Trophoblast cell (in vitro differentiated cells and primary cell): ENCODE measurements at regions not wholly inside any gene's neighbourhood (a gene's known extent, or its start where the extent isn't known, plus 50 kb on each side); places are given as distances from the start of the nearest gene placed in this dataset.
"Not testable (repeated sequence)": the region's sequence is repeated elsewhere in the genome, so short reads cannot be mapped to it uniquely, and the experiment has no call there.

Experiments
- DNase-seq, 2 donors: peaks; one replicate each; pipeline ENCODE4 v3.0.0-alpha.2; 2016
- H2AFZ ChIP-seq: 2 replicates; pipeline ENCODE4 v1.6.1; 2013; ENCODE audit warnings: low read length, moderate library complexity, mild to moderate bottlenecking; ENCODE audit not compliant: insufficient read depth, poor library complexity
- H2AK5ac ChIP-seq: 2 replicates; pipeline ENCODE4 v1.6.1; 2013; ENCODE audit warnings: mild to moderate bottlenecking, low read length
- H2BK120ac ChIP-seq: 2 replicates; pipeline ENCODE4 v1.6.1; 2013; ENCODE audit warnings: low read length, mild to moderate bottlenecking, moderate library complexity; ENCODE audit not compliant: insufficient read depth, poor library complexity
- H2BK12ac ChIP-seq: 2 replicates; pipeline ENCODE4 v1.6.1; 2013; ENCODE audit warnings: mild to moderate bottlenecking, low read length, moderate library complexity
- H2BK5ac ChIP-seq: 2 replicates; pipeline ENCODE4 v1.6.1; 2013; ENCODE audit warnings: low read length, low read depth, moderate library complexity, mild to moderate bottlenecking; ENCODE audit not compliant: poor library complexity
- H3K14ac ChIP-seq: 2 replicates; pipeline ENCODE4 v1.6.1; 2013; ENCODE audit warnings: mild to moderate bottlenecking, low read length
- H3K18ac ChIP-seq: 2 replicates; pipeline ENCODE4 v1.6.1; 2013; ENCODE audit warnings: mild to moderate bottlenecking, low read length
- H3K23ac ChIP-seq: 2 replicates; pipeline ENCODE4 v1.6.1; 2013; ENCODE audit warnings: low read length
- H3K27ac ChIP-seq: 2 replicates; pipeline ENCODE4 v1.5.1; 2013; ENCODE audit warnings: low read depth, mild to moderate bottlenecking, inconsistent platforms, low read length, moderate library complexity
- H3K27me3 ChIP-seq: 2 replicates; pipeline ENCODE4 v1.6.1; 2013; ENCODE audit warnings: inconsistent platforms, mild to moderate bottlenecking, low read length, moderate library complexity; ENCODE audit not compliant: insufficient read depth
- H3K36me3 ChIP-seq, 2 experiments: 1 replicate in 1 of 2; 2 replicates in 1 of 2; pipeline ENCODE4 v1.6.1; 2013; ENCODE audit warnings: low read length in 2 of 2, mild to moderate bottlenecking in 2 of 2, moderate library complexity in 1 of 2; ENCODE audit not compliant: insufficient read depth in 2 of 2, control insufficient read depth in 1 of 2
- H3K4ac ChIP-seq: 2 replicates; pipeline ENCODE4 v1.6.1; 2013; ENCODE audit warnings: low read depth, mild to moderate bottlenecking, low read length, moderate library complexity
- H3K4me1 ChIP-seq, 2 experiments: 1 replicate in 1 of 2; 2 replicates in 1 of 2; pipeline ENCODE4 v1.6.1; 2013; ENCODE audit warnings: low read length in 2 of 2, mild to moderate bottlenecking in 2 of 2, moderate library complexity in 1 of 2; ENCODE audit not compliant: insufficient read depth in 2 of 2, control insufficient read depth in 1 of 2
- H3K4me2 ChIP-seq: 2 replicates; pipeline ENCODE4 v1.6.1; 2013; ENCODE audit warnings: inconsistent platforms, mild to moderate bottlenecking, low read length, moderate library complexity
- H3K4me3 ChIP-seq: 2 replicates; pipeline ENCODE4 v1.5.1; 2013; ENCODE audit warnings: mild to moderate bottlenecking, low read depth, low read length, inconsistent platforms
- H3K79me1 ChIP-seq: one replicate; pipeline ENCODE4 v1.6.1; 2013; ENCODE audit warnings: low read length
- H3K79me2 ChIP-seq: 2 replicates; pipeline ENCODE4 v1.6.1; 2013; ENCODE audit warnings: low read length, mild to moderate bottlenecking; ENCODE audit not compliant: control insufficient read depth, insufficient read depth, poor library complexity
- H3K9ac ChIP-seq: 2 replicates; pipeline ENCODE4 v1.6.1; 2013; ENCODE audit warnings: mild to moderate bottlenecking, low read length
- H3K9me3 ChIP-seq: 2 replicates; pipeline ENCODE4 v1.6.1; 2013; ENCODE audit warnings: low read depth, mild to moderate bottlenecking, control low read depth, inconsistent platforms, low read length; ENCODE audit not compliant: insufficient read depth
- H4K12ac ChIP-seq: 2 replicates; pipeline ENCODE4 v1.6.1; 2013; ENCODE audit warnings: low read depth, mild to moderate bottlenecking, low read length, moderate library complexity
- H4K8ac ChIP-seq: 2 replicates; pipeline ENCODE4 v1.6.1; 2013; ENCODE audit warnings: low read depth, mild to moderate bottlenecking, low read length, moderate library complexity
- H4K91ac ChIP-seq: one replicate; pipeline ENCODE4 v1.6.1; 2013; ENCODE audit warnings: low read depth, mild to moderate bottlenecking, low read length, moderate library complexity
- WGBS: extraction: QIAGEN DNeasy Blood & Tissue Kit; methylation state at CpG from one replicate; pipeline ENCODE4 v1.1.7; 2013; ENCODE audit warnings: missing lambda C conversion rate; ENCODE audit not compliant: insufficient read length, insufficient coverage; ENCODE audit errors: extremely low coverage; 5-methylcytosine and 5-hydroxymethylcytosine counted together

DNA sequence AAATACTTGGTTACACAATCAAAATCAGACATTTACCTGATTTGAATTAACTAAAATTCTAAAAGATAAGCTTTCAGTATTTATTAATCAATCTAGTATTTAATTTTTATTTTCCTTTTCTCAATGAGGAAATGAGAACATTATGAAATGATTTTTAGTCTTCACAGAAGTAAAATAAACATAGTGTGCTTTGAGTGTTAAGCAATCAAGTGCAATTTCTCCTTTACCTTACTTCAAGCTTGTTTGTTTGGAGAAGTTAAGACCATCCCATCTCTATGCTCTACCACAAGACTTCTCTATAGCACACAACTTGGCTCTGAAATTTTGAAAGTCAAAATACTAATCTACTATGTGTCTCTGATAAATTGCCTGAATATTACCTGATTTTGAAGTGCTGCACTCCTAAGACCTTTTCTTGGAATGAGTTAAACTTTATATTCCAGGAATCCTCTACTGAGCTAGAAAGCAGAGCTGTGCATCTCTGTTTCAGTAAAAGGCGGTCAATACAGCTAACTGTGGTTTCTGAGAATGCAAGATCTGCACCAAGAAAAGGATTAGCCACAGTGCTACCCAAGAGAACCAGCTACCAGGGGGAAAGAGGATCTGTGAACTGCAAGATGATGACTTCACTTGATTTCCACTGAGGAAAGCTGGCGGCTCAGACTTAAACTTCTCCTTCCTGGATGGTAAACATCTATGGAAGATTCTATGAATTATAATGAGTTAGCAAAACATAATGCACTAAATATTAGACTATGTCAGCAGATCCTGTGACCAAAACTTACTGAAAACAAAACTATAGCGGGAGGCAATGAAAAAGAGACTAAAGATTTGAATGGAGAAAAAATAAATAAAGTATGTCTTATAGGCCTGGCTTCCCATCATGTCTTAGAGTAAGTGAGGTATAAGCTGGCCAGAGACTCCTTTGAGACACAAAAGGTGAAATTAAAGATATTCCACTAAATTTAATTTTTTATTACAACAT, 358.7 kb downstream of the TUBA3C start:
- H4K12ac ChIP-seq, H3K9ac ChIP-seq: not testable (repeated sequence)

DNA sequence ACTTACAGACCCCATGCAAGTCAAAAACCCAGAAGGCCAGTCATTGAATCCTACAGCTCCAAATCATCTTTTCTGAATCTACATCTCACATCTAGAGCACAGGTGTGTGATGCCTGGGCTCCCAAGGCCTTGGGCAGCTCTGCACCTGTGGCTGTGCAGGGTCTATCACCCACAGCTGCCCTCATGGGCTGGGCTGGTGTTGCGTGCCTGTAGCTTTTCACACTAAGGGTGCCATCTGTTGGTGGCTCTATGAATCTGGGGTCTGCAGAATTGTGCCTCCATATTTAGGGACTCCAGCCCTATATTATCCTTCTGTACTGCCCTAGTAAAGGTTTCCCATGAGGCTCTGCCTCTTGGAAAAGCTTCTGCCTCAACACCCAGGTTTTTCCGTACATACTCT, 407.6 kb downstream of the TUBA3C start:
- not testable (repeated sequence) for H3K9me3 ChIP-seq, H2BK12ac ChIP-seq, H2AFZ ChIP-seq, H3K23ac ChIP-seq, H3K27ac ChIP-seq, H3K4me2 ChIP-seq, H4K91ac ChIP-seq, H3K36me3 ChIP-seq, H4K12ac ChIP-seq, H3K4me3 ChIP-seq, H3K27me3 ChIP-seq, H2BK120ac ChIP-seq, DNase-seq, H3K9ac ChIP-seq, H2AK5ac ChIP-seq, H3K4ac ChIP-seq, H4K8ac ChIP-seq, H3K79me2 ChIP-seq, H2BK5ac ChIP-seq, H3K4me1 ChIP-seq, H3K18ac ChIP-seq, H3K79me1 ChIP-seq, H3K14ac ChIP-seq
- no CpG with 5 or more reads among the region's 2 CpGs for WGBS

More for the DNA sequence above, 358.7 kb downstream of the TUBA3C start:
- H2BK12ac ChIP-seq, H3K4ac ChIP-seq, H3K27me3 ChIP-seq, H2AK5ac ChIP-seq, H2BK120ac ChIP-seq, H4K8ac ChIP-seq, H3K23ac ChIP-seq, H3K27ac ChIP-seq, H3K79me2 ChIP-seq, H3K18ac ChIP-seq, H3K36me3 ChIP-seq, H2AFZ ChIP-seq, H3K4me1 ChIP-seq, H4K91ac ChIP-seq, H3K79me1 ChIP-seq, H2BK5ac ChIP-seq, H3K4me3 ChIP-seq, H3K4me2 ChIP-seq, DNase-seq, H3K9me3 ChIP-seq, H3K14ac ChIP-seq: not testable (repeated sequence)
- no CpG with 5 or more reads among the region's 3 CpGs for WGBS

DNA sequence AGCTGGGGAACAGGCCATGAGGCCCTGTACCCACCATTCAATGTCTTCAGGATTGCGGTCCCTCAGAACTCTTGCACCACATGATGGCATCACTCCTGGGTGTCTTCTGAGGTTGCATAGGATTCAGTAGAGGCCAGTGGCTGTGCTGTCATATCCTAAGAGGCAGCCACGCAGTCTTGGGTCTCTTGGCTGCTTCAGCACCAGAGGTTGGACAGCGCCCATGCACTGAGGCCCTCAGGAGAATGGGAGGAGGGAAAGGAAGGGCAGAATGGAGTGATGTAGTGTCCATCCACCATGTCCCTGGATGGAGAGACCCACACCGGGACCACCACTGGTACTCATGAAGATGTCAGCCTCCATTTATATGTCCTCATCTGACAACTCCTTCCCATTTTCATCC, 439.9 kb downstream of the TUBA3C start:
- H3K18ac ChIP-seq, H2BK5ac ChIP-seq, H4K8ac ChIP-seq, H3K79me2 ChIP-seq, H3K4ac ChIP-seq, H4K12ac ChIP-seq, H3K27me3 ChIP-seq, H2BK120ac ChIP-seq, H3K14ac ChIP-seq, H3K79me1 ChIP-seq, H3K27ac ChIP-seq, H3K23ac ChIP-seq, H2AFZ ChIP-seq, H3K9ac ChIP-seq, H3K36me3 ChIP-seq, H4K91ac ChIP-seq, H3K4me1 ChIP-seq, H3K4me3 ChIP-seq, H2AK5ac ChIP-seq, H3K4me2 ChIP-seq, H2BK12ac ChIP-seq: not testable (repeated sequence)
- peak; percentile 9 to 16 for DNase-seq
- H3K9me3 ChIP-seq: peaks cover 28% of the 10 kb centered on the region
- no CpG with 5 or more reads among the region's 4 CpGs for WGBS

- no peak for DNase-seq
- WGBS: no CpG with 5 or more reads among the region's 2 CpGs
These were observed 442.3 kb downstream of the TUBA3C start for GRCh38 chr13:18739310-18739709.

More at GRCh38 chr13:18739310-18739709, 442.3 kb downstream of the TUBA3C start:
- Histone ChIP-seq H3K27ac (no peak overlapping the region), H2BK120ac (no peak overlapping the region), H3K27me3 (no peaks in the 10 kb centered on the region), H3K36me3 (no peaks in the 10 kb centered on the region), H3K79me1 (no peaks in the 10 kb centered on the region), H3K18ac (no peak overlapping the region), H3K9me3 (peaks cover 18% of the 10 kb centered on the region), H4K8ac (no peak overlapping the region), H3K79me2 (no peaks in the 10 kb centered on the region), H2AFZ (no peak overlapping the region), H3K9ac (no peak overlapping the region), H4K12ac (no peak overlapping the region), H4K91ac (no peak overlapping the region), H3K4me2 (no peak overlapping the region), H2BK12ac (no peak overlapping the region), H3K14ac (no peak overlapping the region), H3K4me1 (no peaks in the 10 kb centered on the region), H3K4me3 (no peak overlapping the region), H2AK5ac (no peak overlapping the region), H3K23ac (no peak overlapping the region), H3K4ac (no peak overlapping the region), H2BK5ac (no peak overlapping the region)
